ENCODE measurements at regions not wholly inside any gene's neighbourhood (a gene's known extent, or its start where the extent isn't known, plus 50 kb on each side); places are given as distances from the start of the nearest gene placed in this dataset.

DNA sequence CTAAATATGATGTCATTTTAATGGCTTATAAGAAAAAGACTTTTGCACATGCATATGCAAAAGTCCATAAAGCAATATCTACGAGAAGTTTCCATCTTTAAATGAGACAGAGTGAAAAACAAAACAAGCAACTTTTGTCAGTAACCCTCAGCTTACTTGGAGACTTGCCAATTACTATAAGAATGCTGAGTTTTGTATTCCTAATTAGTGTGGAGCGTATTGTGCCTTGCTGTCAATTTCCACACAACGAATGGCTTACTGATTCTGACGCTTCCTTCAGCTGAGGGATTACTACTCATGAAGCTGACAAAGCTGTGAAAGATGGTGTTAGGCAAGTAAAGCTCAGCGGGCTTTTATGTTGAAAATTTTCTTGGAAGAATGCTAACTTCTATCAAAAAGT, 440.4 kb upstream of the ADAMTS5 start:
- TF ChIP-seq, protein P1, sequence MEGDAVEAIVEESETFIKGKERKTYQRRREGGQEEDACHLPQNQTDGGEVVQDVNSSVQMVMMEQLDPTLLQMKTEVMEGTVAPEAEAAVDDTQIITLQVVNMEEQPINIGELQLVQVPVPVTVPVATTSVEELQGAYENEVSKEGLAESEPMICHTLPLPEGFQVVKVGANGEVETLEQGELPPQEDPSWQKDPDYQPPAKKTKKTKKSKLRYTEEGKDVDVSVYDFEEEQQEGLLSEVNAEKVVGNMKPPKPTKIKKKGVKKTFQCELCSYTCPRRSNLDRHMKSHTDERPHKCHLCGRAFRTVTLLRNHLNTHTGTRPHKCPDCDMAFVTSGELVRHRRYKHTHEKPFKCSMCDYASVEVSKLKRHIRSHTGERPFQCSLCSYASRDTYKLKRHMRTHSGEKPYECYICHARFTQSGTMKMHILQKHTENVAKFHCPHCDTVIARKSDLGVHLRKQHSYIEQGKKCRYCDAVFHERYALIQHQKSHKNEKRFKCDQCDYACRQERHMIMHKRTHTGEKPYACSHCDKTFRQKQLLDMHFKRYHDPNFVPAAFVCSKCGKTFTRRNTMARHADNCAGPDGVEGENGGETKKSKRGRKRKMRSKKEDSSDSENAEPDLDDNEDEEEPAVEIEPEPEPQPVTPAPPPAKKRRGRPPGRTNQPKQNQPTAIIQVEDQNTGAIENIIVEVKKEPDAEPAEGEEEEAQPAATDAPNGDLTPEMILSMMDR (IDR thresholded peaks at IDR 0.05): no peak
- TF ChIP-seq EP300 (IDR thresholded peaks at IDR 0.05; ENCODE audit: low read depth): no peak
- no peak for TF ChIP-seq POLR2A (IDR thresholded peaks at IDR 0.05)
- no peak for TF ChIP-seq POLR2AphosphoS5 (IDR thresholded peaks at IDR 0.05)

Data from transverse colon (tissue), 4 donors.